CD4-positive, alpha-beta memory T cell (primary cell): ENCODE measurements at regions not wholly inside any gene's neighbourhood (a gene's known extent, or its start where the extent isn't known, plus 50 kb on each side); places are given as distances from the start of the nearest gene placed in this dataset.
"Not testable (repeated sequence)": the region's sequence is repeated elsewhere in the genome, so short reads cannot be mapped to it uniquely, and the experiment has no call there.

Experiments
- CTCF ChIA-PET: fragments of 350-600 bp; sonication (Branson Sonifier 250); formaldehyde crosslinking; loops from one replicate; lab custom pipeline; 2021; ENCODE audit warnings: inconsistent platforms; ENCODE audit not compliant: partially characterized antibody; lab: Charles Lee
- POLR2A ChIA-PET: fragments of 350-600 bp; sonication (Branson Sonifier 250); formaldehyde crosslinking; loops from one replicate; lab custom pipeline; 2021; ENCODE audit not compliant: partially characterized antibody; lab: Charles Lee
- DNase-seq, 5 donors: peaks; one replicate each; pipeline versions ENCODE4 v3.0.0 to v3.0.0-alpha.2; 2020 to 2022; ENCODE audit warnings: mixed read lengths in 1 of 5
- H3K27ac ChIP-seq: one replicate; pipeline ENCODE4 v1.7.0; 2013; ENCODE audit warnings: low read depth, low read length
- H3K27me3 ChIP-seq: 2 replicates; pipeline ENCODE4 v1.7.0; 2013; ENCODE audit warnings: mild to moderate bottlenecking, low read length, moderate library complexity; ENCODE audit not compliant: insufficient read depth
- H3K36me3 ChIP-seq: 2 replicates; pipeline ENCODE4 v1.7.0; 2013; ENCODE audit warnings: mild to moderate bottlenecking, low read length, moderate library complexity; ENCODE audit not compliant: insufficient read depth
- H3K4me1 ChIP-seq: 2 replicates; pipeline ENCODE4 v1.7.0; 2013; ENCODE audit warnings: mild to moderate bottlenecking, low read length, moderate library complexity; ENCODE audit not compliant: insufficient read depth
- H3K4me3 ChIP-seq, 2 donors: one replicate each; pipeline ENCODE4 v1.7.0; 2013; ENCODE audit warnings: low read length in 2 of 2, mild to moderate bottlenecking in 1 of 2
- H3K9me3 ChIP-seq, 2 donors: one replicate each; pipeline ENCODE4 v1.7.0; 2013; ENCODE audit warnings: low read length in 2 of 2, control low read depth in 1 of 2; ENCODE audit not compliant: control insufficient read depth in 1 of 2
- H3K27ac Mint-ChIP-seq, 7 donors: one replicate each; pipeline ENCODE4 v1.8.0; 2020 to 2021; ENCODE audit warnings: mixed read lengths in 7 of 7, mild to moderate bottlenecking in 6 of 7, inconsistent platforms in 3 of 7, moderate library complexity in 3 of 7
- H3K27me3 Mint-ChIP-seq, 2 donors: one replicate each; pipeline ENCODE4 v1.8.0; 2020 to 2021; ENCODE audit warnings: mixed read lengths in 2 of 2
- H3K36me3 Mint-ChIP-seq, 2 donors: one replicate each; pipeline ENCODE4 v1.8.0; 2020 to 2021; ENCODE audit warnings: mixed read lengths in 2 of 2, inconsistent platforms in 1 of 2, mild to moderate bottlenecking in 1 of 2
- H3K4me1 Mint-ChIP-seq, 4 donors: one replicate each; pipeline ENCODE4 v1.8.0; 2020 to 2021; ENCODE audit warnings: mixed read lengths in 4 of 4, mild to moderate bottlenecking in 1 of 4
- H3K4me3 Mint-ChIP-seq, 8 donors: one replicate each; pipeline ENCODE4 v1.8.0; 2020 to 2021; ENCODE audit warnings: mixed read lengths in 8 of 8, mild to moderate bottlenecking in 7 of 8, moderate library complexity in 6 of 8, inconsistent platforms in 3 of 8
- H3K9me3 Mint-ChIP-seq, 8 donors: one replicate each; pipeline ENCODE4 v1.8.0; 2020 to 2021; ENCODE audit warnings: mixed read lengths in 8 of 8, mild to moderate bottlenecking in 5 of 8, inconsistent platforms in 3 of 8, moderate library complexity in 1 of 8
- intact Hi-C: fragments of 100-400 bp; cut with micrococcal nuclease; formaldehyde crosslinking; loops from one replicate; pipeline ENCODE4 v1.15.1; 2023

DNA sequence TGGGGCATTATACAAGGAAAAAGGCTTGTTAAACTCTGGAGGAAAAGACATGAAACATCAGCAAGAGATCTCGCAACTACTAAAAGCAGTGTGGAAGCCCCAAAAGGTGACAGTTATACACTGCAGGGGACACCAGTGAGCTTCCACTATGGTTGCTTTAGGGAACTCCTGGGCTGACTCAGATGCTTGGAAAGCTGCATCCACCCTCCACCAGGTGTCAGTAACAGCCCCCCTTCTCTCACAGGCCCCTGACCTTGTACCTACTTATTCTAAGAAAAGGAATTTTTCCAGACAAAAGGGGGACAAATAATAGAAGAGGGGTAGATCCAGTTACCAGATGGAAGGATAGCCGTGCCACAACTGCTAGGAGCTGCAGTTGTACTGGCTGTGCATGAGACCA lies 154.4 kb upstream of the COX7C start:
- Mint-ChIP-seq H3K27me3 (no peaks in the 10 kb centered on the region), H3K27ac (no peak overlapping the region), H3K4me1 (no peaks in the 10 kb centered on the region), H3K36me3 (peaks cover 0 to 2% of the 10 kb centered on the region in 2 donors), H3K4me3 (no peak overlapping the region), H3K9me3 (peaks cover 2 to 43% (median 31%) of the 10 kb centered on the region in 8 donors)
- ChIA-PET CTCF (interaction anchor here (1.0 kb wide), 1 partner anchor 12 kb away, joined by 3 read pairs; no protein-coding TSS in a partner anchor), POLR2A (no interaction called here)
- no peak for DNase-seq
- H3K4me3 ChIP-seq = no peak overlapping the region
- no peaks in the 10 kb centered on the region for H3K4me1 ChIP-seq
- intact Hi-C loops = no loop called here
- no peaks in the 10 kb centered on the region for H3K27me3 ChIP-seq
- H3K27ac ChIP-seq = no peak overlapping the region
- H3K36me3 ChIP-seq = no peaks in the 10 kb centered on the region
- H3K9me3 ChIP-seq = peaks cover 0 to 6% of the 10 kb centered on the region in 2 donors

DNA sequence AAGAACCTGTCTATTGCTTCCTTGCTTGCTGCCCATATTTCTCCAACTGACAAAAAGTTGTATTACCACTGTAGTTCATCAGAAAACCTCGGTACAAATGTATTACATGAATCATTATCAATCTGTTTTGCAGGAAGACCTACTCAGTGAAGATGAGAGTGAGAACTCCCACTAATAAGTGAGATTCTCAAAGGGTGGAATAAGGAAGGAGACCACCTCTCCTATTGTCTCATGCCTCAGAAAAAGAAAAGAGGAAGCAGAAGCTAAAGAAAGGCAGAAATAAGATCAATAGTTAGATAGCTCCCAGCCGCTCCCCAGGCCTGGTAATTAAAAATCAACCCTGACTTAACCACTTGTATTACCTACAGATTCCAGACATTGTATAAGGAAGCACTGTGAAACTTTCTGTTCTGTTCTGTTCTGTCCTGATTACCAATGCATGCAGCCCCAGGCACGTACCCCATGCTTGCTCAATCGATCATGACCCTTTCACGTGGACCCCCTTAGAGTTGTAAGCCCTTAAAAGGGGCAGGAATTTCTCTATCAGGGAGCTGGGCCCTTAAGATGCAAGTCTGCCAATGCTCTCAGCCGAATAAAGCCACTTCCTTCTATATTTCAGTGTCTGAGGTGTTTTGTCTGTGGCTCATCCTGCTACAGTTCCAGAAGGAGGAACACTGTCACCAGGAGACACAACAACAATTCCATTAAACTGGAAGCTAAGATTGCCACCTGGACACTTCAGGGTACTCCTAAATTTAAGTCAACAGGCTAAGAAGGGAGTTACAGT lies 152.5 kb upstream of the COX7C start:
- peaks cover 0 to 6% of the 10 kb centered on the region in 2 donors for H3K9me3 ChIP-seq
- H3K4me3 ChIP-seq = no peak overlapping the region
- H3K4me3 Mint-ChIP-seq = no peak overlapping the region
- H3K27ac Mint-ChIP-seq = no peak overlapping the region
- intact Hi-C loops = no loop called here
- CTCF ChIA-PET = no interaction called here
- POLR2A ChIA-PET = interaction anchor here (0.7 kb wide), 1 partner anchor 232 kb away, joined by 3 read pairs; no protein-coding TSS in a partner anchor
- H3K4me1 Mint-ChIP-seq = no peaks in the 10 kb centered on the region
- no peaks in the 10 kb centered on the region for H3K27me3 Mint-ChIP-seq
- no peaks in the 10 kb centered on the region for H3K4me1 ChIP-seq
- peaks cover 0 to 2% of the 10 kb centered on the region in 2 donors for H3K36me3 Mint-ChIP-seq
- DNase-seq = no peak
- H3K9me3 Mint-ChIP-seq = peaks cover 2 to 43% (median 29%) of the 10 kb centered on the region in 8 donors
- H3K27ac ChIP-seq = no peak overlapping the region
- H3K36me3 ChIP-seq = no peaks in the 10 kb centered on the region
- H3K27me3 ChIP-seq = no peaks in the 10 kb centered on the region

DNA sequence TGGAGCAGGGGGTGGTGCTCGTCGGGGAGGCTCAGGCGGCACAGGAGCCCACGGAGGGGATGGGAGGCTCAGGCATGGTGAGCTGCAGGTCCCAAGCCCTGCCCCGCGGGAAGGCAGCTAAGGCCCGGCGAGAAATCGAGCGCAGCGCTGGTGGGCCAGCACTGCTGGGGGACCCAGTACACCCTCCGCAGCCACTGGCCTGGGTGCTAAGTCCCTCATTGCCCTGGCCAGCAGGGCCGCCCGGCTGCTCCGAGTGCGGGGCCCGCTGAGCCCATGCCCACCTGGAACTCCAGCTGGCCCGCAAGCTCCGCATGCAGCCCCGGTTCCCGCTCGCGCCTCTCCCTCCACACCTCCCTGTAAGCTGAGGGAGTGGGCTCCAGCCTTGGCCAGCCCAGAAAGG lies 151.0 kb upstream of the COX7C start:
- H3K27me3 ChIP-seq, H3K4me1 Mint-ChIP-seq, intact Hi-C loops, H3K4me3 Mint-ChIP-seq, CTCF ChIA-PET, POLR2A ChIA-PET, H3K36me3 Mint-ChIP-seq, DNase-seq, H3K36me3 ChIP-seq, H3K27me3 Mint-ChIP-seq, H3K27ac ChIP-seq, H3K4me3 ChIP-seq, H3K9me3 ChIP-seq, H3K27ac Mint-ChIP-seq, H3K4me1 ChIP-seq: not testable (repeated sequence)
- H3K9me3 Mint-ChIP-seq = peaks cover 2 to 42% (median 29%) of the 10 kb centered on the region in 8 donors

DNA sequence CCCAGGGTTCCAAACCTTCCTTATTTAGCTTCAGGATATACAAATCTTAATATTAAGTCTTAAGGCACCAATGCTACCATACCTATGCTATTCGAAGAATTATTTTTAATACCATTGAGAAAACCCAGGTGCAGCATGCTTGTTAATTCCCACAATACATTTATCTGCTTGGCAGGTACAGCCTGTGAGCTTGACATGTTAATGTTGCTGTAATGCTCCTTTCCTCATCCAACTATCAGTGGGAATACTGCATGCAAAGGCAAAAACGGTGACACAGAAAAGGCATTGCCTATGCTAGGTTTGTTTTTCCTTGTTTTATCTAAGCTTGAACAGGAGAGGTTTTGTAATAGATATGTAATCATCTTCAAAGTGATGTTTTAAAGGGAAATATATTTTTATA lies 135.7 kb upstream of the COX7C start:
- H3K36me3 ChIP-seq = no peaks in the 10 kb centered on the region
- Mint-ChIP-seq H3K4me3 (no peak overlapping the region), H3K4me1 (no peaks in the 10 kb centered on the region), H3K9me3 (peaks cover 0 to 2% (median 0%) of the 10 kb centered on the region in 8 donors), H3K36me3 (no peaks in the 10 kb centered on the region), H3K27ac (no peak overlapping the region), H3K27me3 (peaks cover 0 to 2% of the 10 kb centered on the region in 2 donors)
- CTCF ChIA-PET = no interaction called here
- intact Hi-C loops = no loop called here
- H3K4me3 ChIP-seq = no peak overlapping the region
- no peaks in the 10 kb centered on the region for H3K4me1 ChIP-seq
- H3K27me3 ChIP-seq = no peaks in the 10 kb centered on the region
- H3K9me3 ChIP-seq = no peaks in the 10 kb centered on the region
- no peak for DNase-seq
- POLR2A ChIA-PET = no interaction called here
- H3K27ac ChIP-seq = no peak overlapping the region

DNA sequence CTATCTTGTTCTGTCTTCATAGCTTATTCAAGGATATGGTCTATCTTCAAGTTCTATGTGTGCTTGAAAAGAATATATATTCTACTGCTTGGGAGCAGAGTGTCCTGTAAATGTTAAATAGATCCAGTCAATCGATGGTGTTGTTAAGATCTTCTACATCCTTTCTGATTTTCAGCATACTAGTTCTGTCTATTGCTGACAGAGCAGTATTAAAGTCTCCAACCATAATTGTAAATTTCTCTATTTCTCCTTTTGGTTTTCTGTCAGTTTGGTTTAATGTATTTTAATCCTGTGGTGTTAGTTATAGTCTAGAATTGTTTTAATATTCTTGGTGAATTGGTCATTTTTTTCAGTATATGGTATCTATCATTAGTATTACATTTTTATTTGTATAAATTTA lies 124.0 kb upstream of the COX7C start:
- Histone ChIP-seq H3K9me3 (no peaks in the 10 kb centered on the region), H3K36me3 (no peaks in the 10 kb centered on the region), H3K4me3 (no peak overlapping the region), H3K27me3 (no peaks in the 10 kb centered on the region), H3K4me1 (no peaks in the 10 kb centered on the region), H3K27ac (no peak overlapping the region)
- peaks cover 0 to 1% (median 0%) of the 10 kb centered on the region in 4 donors for H3K4me1 Mint-ChIP-seq
- no peaks in the 10 kb centered on the region for H3K27me3 Mint-ChIP-seq
- H3K27ac Mint-ChIP-seq = no peak overlapping the region
- no peaks in the 10 kb centered on the region for H3K36me3 Mint-ChIP-seq
- no peak for DNase-seq
- ChIA-PET POLR2A (no interaction called here), CTCF (no interaction called here)
- intact Hi-C loops = no loop called here
- no peak overlapping the region for H3K4me3 Mint-ChIP-seq
- H3K9me3 Mint-ChIP-seq = no peaks in the 10 kb centered on the region

DNA sequence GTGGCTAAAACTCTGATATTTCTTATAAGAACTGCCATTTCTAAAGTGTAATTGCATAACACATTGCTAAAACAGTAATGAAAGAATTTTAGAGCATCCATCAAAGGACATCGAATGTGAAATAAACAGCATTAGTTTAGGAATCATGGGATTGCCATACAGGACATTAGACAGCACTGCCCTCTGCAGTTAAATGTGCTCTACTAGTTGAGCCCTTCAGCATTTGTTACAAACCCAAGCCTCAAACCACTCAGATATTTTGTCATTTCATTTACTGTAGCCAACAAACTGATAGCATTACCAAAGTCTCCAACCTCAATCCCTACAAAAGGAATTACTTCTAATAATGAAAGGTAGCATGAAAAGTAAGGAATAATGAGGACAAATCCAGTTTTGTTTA lies 116.8 kb upstream of the COX7C start:
- Mint-ChIP-seq H3K36me3 (no peaks in the 10 kb centered on the region), H3K27me3 (no peaks in the 10 kb centered on the region), H3K27ac (no peak overlapping the region), H3K9me3 (no peaks in the 10 kb centered on the region), H3K4me3 (no peak overlapping the region), H3K4me1 (no peaks in the 10 kb centered on the region)
- Histone ChIP-seq H3K27me3 (no peaks in the 10 kb centered on the region), H3K9me3 (no peaks in the 10 kb centered on the region), H3K4me1 (no peaks in the 10 kb centered on the region), H3K36me3 (no peaks in the 10 kb centered on the region), H3K4me3 (no peak overlapping the region), H3K27ac (no peak overlapping the region)
- DNase-seq = no peak
- intact Hi-C loops = no loop called here
- POLR2A ChIA-PET = no interaction called here
- CTCF ChIA-PET = no interaction called here

DNA sequence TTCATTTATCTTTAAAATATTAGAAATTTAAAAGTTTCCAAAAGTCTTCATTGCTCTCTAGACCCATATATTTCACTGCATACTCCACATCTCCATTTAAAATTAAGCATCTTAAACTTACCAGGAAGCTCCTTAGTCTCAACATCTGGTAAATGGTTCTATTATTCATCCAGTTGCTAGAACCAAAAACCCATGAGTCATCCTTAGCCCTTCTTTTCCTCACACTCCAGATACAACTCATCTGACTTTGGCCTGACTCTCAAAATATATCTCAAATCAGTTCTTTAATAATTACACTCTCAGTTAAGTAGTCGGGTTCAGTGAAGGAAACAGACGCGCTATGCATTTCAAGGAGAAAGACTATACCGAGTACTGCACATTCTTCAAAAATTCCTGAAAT lies 110.2 kb upstream of the COX7C start:
- POLR2A ChIA-PET = no interaction called here
- Histone ChIP-seq H3K27me3 (no peaks in the 10 kb centered on the region), H3K4me3 (no peak overlapping the region), H3K27ac (no peak overlapping the region), H3K4me1 (no peaks in the 10 kb centered on the region), H3K36me3 (no peaks in the 10 kb centered on the region), H3K9me3 (no peaks in the 10 kb centered on the region)
- Mint-ChIP-seq H3K4me1 (no peaks in the 10 kb centered on the region), H3K4me3 (no peak overlapping the region), H3K27ac (peak overlapping the region in 1 of 7 donors; percentile 58), H3K27me3 (no peaks in the 10 kb centered on the region), H3K36me3 (no peaks in the 10 kb centered on the region), H3K9me3 (peaks cover 0 to 9% (median 3%) of the 10 kb centered on the region in 8 donors)
- intact Hi-C loops = no loop called here
- CTCF ChIA-PET = no interaction called here
- DNase-seq = no peak
